Uterus (tissue), 3 donors: ENCODE measurements at regions not wholly inside any gene's neighbourhood (a gene's known extent, or its start where the extent isn't known, plus 50 kb on each side); places are given as distances from the start of the nearest gene placed in this dataset.

ENCODE experiments used
- DNase-seq, 2 donors: peaks; one replicate each; pipeline ENCODE4 v3.0.0-alpha.2; 2019 to 2020
- H3K27ac ChIP-seq, 2 donors: fragments of 200-600 bp; sonication (generic); 1 replicate in 1 of 2; 2 replicates in 1 of 2; pipeline ENCODE4 v1.5.1; 2016 to 2018
- H3K27me3 ChIP-seq, 2 donors: fragments of 200-600 bp; sonication (generic); one replicate each; pipeline ENCODE4 v1.5.1; 2018 to 2019; ENCODE audit warnings: control low read depth in 1 of 2
- H3K36me3 ChIP-seq, 2 donors: fragments of 200-600 bp; sonication (generic); one replicate each; pipeline ENCODE4 v1.5.1; 2019; ENCODE audit warnings: control low read depth in 1 of 2
- H3K4me1 ChIP-seq, 2 donors: fragments of 200-600 bp; sonication (generic); one replicate each; pipeline ENCODE4 v1.5.1; 2018 to 2019; ENCODE audit warnings: control low read depth in 1 of 2
- H3K4me3 ChIP-seq, 2 donors: fragments of 200-600 bp; sonication (generic); 1 replicate in 1 of 2; 2 replicates in 1 of 2; pipeline ENCODE4 v1.5.1; 2018 to 2019; ENCODE audit warnings: mild to moderate bottlenecking in 1 of 2
- H3K9me3 ChIP-seq, 2 donors: fragments of 200-600 bp; sonication (generic); one replicate each; pipeline ENCODE4 v1.5.1; 2019; ENCODE audit warnings: control low read depth in 1 of 2
- CTCF ChIP-seq, 4 experiments: fragments of 200-600 bp in 2 of 4; fragments of 450-650 bp in 2 of 4; sonication (generic) in 2 of 4; IDR thresholded peaks; one replicate each; pipeline ENCODE4 v1.5.1; 2016 to 2019; ENCODE audit warnings: antibody characterized with exemption in 4 of 4, mild to moderate bottlenecking in 2 of 4, moderate library complexity in 1 of 4
- POLR2A ChIP-seq, 2 donors: fragments of 450-650 bp; IDR thresholded peaks; one replicate each; pipeline ENCODE4 v1.6.1; 2016; ENCODE audit warnings: antibody characterized with exemption in 2 of 2, mild to moderate bottlenecking in 1 of 2, moderate library complexity in 1 of 2
- intact Hi-C: fragments of 100-400 bp; cut with DNase I; formaldehyde crosslinking; loops from one replicate; pipeline ENCODE4 v1.15.1; 2023; ENCODE audit warnings: low total_unique reads
- donor health status: DM: yes; HTN: yes; CAD: no.

DNA sequence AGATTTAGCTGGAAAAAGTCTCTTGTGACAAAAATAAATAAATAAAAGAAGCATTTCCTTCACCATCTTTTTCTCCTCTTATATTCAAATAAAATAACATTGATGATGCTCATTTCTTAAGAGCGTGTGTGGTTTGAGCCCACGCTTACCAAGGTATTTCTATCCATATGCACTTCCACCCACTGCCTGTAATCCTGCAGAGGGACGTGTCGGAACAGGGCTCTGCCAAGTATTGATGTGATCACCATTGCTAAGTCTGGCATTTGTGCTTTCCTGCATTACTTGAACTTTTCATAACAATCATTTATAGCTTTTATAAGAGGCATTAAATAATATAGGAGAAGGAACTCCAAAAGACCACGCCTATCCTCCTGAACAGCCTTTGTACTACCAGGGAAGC, 107.6 kb downstream of the SHANK2 start:
- H3K4me1 ChIP-seq = no peaks in the 10 kb centered on the region
- intact Hi-C loops = no loop called here
- TF ChIP-seq POLR2A (IDR thresholded peaks at IDR 0.05) (no peak), CTCF (IDR thresholded peaks at IDR 0.05) (no peak)
- no peaks in the 10 kb centered on the region for H3K36me3 ChIP-seq
- H3K27me3 ChIP-seq = no peaks in the 10 kb centered on the region
- no peaks in the 10 kb centered on the region for H3K9me3 ChIP-seq
- no peak overlapping the region for H3K4me3 ChIP-seq
- DNase-seq = no peak
- H3K27ac ChIP-seq = no peak overlapping the region

DNA sequence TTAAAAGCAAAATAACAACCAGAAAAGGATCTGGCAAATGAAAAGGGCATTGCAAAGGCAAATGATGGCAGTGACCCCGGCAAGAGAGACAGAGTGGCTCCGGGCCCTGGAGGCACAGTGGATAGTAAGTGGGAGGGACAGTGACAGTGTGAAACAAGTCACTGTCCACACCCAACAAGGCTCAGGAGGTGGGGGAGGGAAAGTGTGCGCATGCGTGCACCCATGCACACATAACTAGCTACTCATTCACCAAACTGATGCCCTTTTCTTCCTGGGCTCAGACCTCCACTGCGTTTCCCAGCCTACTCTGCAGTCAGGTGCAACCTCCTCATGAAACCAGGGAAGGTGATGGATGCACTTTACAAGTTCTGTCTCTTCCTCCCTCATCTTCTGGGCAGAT, 108.4 kb downstream of the SHANK2 start:
- H3K36me3 ChIP-seq = no peaks in the 10 kb centered on the region
- intact Hi-C loops = no loop called here
- TF ChIP-seq POLR2A (IDR thresholded peaks at IDR 0.05) (no peak), CTCF (IDR thresholded peaks at IDR 0.05) (no peak)
- no peaks in the 10 kb centered on the region for H3K4me1 ChIP-seq
- DNase-seq = no peak
- no peaks in the 10 kb centered on the region for H3K9me3 ChIP-seq
- H3K27me3 ChIP-seq = no peaks in the 10 kb centered on the region
- no peak overlapping the region for H3K4me3 ChIP-seq
- no peak overlapping the region for H3K27ac ChIP-seq

DNA sequence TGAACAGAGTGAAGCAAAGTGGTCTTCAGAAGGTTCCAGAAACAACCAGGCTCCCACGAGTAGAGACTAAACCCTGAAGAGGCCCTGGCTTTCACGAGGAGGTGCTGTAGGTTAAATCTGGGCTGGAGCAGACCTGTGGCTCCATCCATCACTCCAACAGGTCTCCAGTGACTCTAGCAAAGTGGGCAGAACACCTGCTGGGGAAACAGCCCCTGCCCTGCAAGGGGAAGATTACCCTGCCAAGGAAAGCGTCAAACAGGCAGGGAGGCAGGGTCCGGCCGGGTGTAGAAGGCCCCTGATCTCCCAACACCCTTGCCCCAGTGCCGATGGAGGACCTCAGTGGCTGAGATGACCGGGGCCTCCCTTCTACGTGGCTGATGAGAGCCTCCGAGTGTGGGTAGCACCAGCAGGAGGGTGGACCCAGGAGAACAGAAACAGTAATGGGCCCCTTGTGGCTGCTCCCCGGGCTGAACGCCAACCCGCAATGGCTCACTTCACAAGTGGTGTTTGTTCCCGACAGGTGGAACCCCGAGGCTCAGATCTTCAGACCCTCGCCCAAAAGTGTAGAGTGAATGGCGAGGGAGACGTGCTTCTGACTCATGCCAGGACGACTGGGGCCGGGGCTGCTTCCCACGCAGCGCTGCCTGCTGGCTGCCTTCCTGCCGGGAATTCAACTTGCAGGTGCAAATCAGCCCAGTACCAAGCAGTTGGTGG, 112.0 kb downstream of the SHANK2 start:
- intact Hi-C loops = no loop called here
- DNase-seq = no peak
- Histone ChIP-seq H3K4me3 (no peak overlapping the region), H3K9me3 (no peaks in the 10 kb centered on the region), H3K36me3 (no peaks in the 10 kb centered on the region), H3K27ac (no peak overlapping the region), H3K4me1 (no peaks in the 10 kb centered on the region), H3K27me3 (no peaks in the 10 kb centered on the region)
- TF ChIP-seq CTCF (IDR thresholded peaks at IDR 0.05) = no peak
- no peak for TF ChIP-seq POLR2A (IDR thresholded peaks at IDR 0.05)

DNA sequence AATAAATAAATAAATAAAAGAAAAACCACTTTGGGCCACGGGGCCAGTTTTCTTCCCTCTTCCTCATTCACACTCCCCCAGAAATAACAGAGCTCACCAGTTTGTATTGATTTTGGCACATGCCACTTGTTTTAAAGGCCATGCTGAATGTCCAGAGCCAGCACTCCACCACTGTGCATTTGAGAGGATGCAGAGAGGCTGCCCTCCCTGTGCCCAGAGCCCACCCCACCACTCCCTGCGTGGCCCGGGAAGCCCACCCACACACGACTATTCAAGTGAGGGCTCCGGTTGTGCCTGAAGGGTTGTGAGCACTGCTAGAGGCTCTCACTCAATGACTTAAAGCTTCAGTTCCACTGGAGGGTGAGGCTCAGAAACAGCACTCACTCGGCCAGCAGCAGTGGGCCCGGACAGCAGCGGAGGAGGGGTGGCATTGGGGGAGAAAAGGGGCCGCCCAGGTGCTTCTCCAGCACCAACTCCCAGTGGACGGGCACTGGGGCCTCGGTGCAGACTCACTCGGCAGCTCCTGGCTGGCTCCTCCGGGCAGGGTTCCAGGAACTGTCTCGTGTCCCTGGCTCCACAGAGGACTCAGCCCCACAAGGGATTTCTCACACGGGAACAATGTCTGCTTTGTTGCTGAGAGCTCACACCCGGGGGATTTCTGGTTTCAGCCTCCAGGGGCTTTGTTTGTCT, 112.7 kb downstream of the SHANK2 start:
- H3K9me3 ChIP-seq = no peaks in the 10 kb centered on the region
- H3K4me3 ChIP-seq = no peak overlapping the region
- intact Hi-C loops = no loop called here
- H3K4me1 ChIP-seq = no peaks in the 10 kb centered on the region
- DNase-seq = no peak
- no peaks in the 10 kb centered on the region for H3K27me3 ChIP-seq
- no peak overlapping the region for H3K27ac ChIP-seq
- TF ChIP-seq POLR2A (IDR thresholded peaks at IDR 0.05) (no peak), CTCF (IDR thresholded peaks at IDR 0.05) (no peak)
- H3K36me3 ChIP-seq = no peaks in the 10 kb centered on the region

GRCh38 chr11:71138737-71139425, 113.5 kb downstream of the SHANK2 start:
- intact Hi-C loops = no loop called here
- H3K27me3 ChIP-seq = no peaks in the 10 kb centered on the region
- TF ChIP-seq CTCF (IDR thresholded peaks at IDR 0.05) = no peak
- TF ChIP-seq POLR2A (IDR thresholded peaks at IDR 0.05) = no peak
- no peaks in the 10 kb centered on the region for H3K4me1 ChIP-seq
- no peaks in the 10 kb centered on the region for H3K36me3 ChIP-seq
- H3K9me3 ChIP-seq = no peaks in the 10 kb centered on the region
- DNase-seq = no peak
- no peak overlapping the region for H3K27ac ChIP-seq
- no peak overlapping the region for H3K4me3 ChIP-seq
